GM18517 (cell line): ENCODE measurements at regions not wholly inside any gene's neighbourhood (a gene's known extent, or its start where the extent isn't known, plus 50 kb on each side); places are given as distances from the start of the nearest gene placed in this dataset.
"Not testable (repeated sequence)": the region's sequence is repeated elsewhere in the genome, so short reads cannot be mapped to it uniquely, and the experiment has no call there.

Experiments
- ATAC-seq: cut with Tn5 transposase; IDR thresholded peaks from one replicate; pipeline ENCODE4 v1.9.1; 2021; ENCODE audit warnings: mild to moderate bottlenecking, moderate library complexity; ENCODE audit not compliant: unreplicated experiment

GRCh38 chr3:21894459-21895340, 143.7 kb upstream of the ZNF385D start:
- no peak for ATAC-seq

GRCh38 chr3:21898316-21898715, 147.3 kb upstream of the ZNF385D start:
- no peak for ATAC-seq

GRCh38 chr3:21901484-21901883, 150.5 kb upstream of the ZNF385D start:
- ATAC-seq = no peak

- ATAC-seq = no peak
Observed at GRCh38 chr3:21902956-21903355, 151.9 kb upstream of the ZNF385D start.

GRCh38 chr3:21909096-21909495, 158.1 kb upstream of the ZNF385D start:
- ATAC-seq = no peak

- no peak for ATAC-seq
Observed at GRCh38 chr3:21912711-21913110, 161.7 kb upstream of the ZNF385D start.

- ATAC-seq = no peak
Observed at GRCh38 chr3:21913791-21914190, 162.8 kb upstream of the ZNF385D start.

GRCh38 chr3:21914451-21914850, 163.4 kb upstream of the ZNF385D start:
- ATAC-seq = no peak

GRCh38 chr3:21919383-21919782, 168.4 kb upstream of the ZNF385D start:
- no peak for ATAC-seq

GRCh38 chr3:21920421-21920861, 169.4 kb upstream of the ZNF385D start:
- no peak for ATAC-seq

- not testable (repeated sequence) for ATAC-seq
Observed at GRCh38 chr3:21923156-21923555, 172.1 kb upstream of the ZNF385D start.

GRCh38 chr3:21927261-21927660, 176.3 kb upstream of the ZNF385D start:
- ATAC-seq = no peak

- ATAC-seq = no peak
Observed at GRCh38 chr3:21934591-21934990, 183.6 kb upstream of the ZNF385D start.

GRCh38 chr3:21936207-21936606, 185.2 kb upstream of the ZNF385D start:
- ATAC-seq = no peak

- ATAC-seq = no peak
Observed at GRCh38 chr3:21938267-21938681, 187.3 kb upstream of the ZNF385D start.

GRCh38 chr3:21942328-21942727, 191.3 kb upstream of the ZNF385D start:
- no peak for ATAC-seq

GRCh38 chr3:21944251-21944650, 193.2 kb upstream of the ZNF385D start:
- no peak for ATAC-seq

- no peak for ATAC-seq
Observed at GRCh38 chr3:21952856-21953255, 201.8 kb upstream of the ZNF385D start.

GRCh38 chr3:21954709-21955108, 203.7 kb upstream of the ZNF385D start:
- no peak for ATAC-seq

- ATAC-seq = no peak
Observed at GRCh38 chr3:21955406-21955805, 204.4 kb upstream of the ZNF385D start.

GRCh38 chr3:21960033-21960432, 209.0 kb upstream of the ZNF385D start:
- ATAC-seq = no peak

GRCh38 chr3:21962456-21962855, 211.4 kb upstream of the ZNF385D start:
- ATAC-seq = no peak

- not testable (repeated sequence) for ATAC-seq
Observed at GRCh38 chr3:21966457-21966856, 215.4 kb upstream of the ZNF385D start.
